ENCODE measurements at regions not wholly inside any gene's neighbourhood (a gene's known extent, or its start where the extent isn't known, plus 50 kb on each side); places are given as distances from the start of the nearest gene placed in this dataset.

DNA sequence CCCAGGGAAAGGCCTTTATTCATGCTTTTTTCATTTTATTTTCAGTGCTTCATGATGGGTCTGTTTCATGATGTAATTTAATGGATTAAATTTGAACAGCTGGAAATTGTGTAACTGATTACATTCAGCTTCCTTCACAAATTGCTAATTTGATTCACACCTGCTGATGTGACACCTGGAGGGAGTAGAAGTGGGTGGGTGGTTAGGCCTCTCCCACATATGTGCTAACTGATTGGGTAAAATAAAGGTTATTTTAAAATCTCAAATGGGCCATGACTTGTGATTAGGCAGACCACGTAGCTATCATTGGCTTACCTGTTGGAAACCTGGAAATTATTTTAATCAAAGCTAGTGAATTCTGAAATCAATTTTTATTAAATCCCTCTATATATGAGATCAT lies 142.1 kb downstream of the GXYLT1 start (continued):
- TF ChIP-seq HMGA2 (CRISPR knock-in tag; IDR thresholded peaks at IDR 0.05) (no peak), FOXP1 (CRISPR knock-in tag; IDR thresholded peaks at IDR 0.05; ENCODE audit: borderline replicate concordance) (no peak), TEAD1 (CRISPR knock-in tag; IDR thresholded peaks at IDR 0.05) (no peak)
- TF ChIP-seq, protein P1, sequence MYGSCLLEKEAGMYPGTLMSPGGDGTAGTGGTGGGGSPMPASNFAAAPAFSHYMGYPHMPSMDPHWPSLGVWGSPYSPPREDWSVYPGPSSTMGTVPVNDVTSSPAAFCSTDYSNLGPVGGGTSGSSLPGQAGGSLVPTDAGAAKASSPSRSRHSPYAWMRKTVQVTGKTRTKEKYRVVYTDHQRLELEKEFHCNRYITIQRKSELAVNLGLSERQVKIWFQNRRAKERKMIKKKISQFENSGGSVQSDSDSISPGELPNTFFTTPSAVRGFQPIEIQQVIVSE (CRISPR knock-in tag; IDR thresholded peaks at IDR 0.05; ENCODE audit: borderline replicate concordance): no peak

DNA sequence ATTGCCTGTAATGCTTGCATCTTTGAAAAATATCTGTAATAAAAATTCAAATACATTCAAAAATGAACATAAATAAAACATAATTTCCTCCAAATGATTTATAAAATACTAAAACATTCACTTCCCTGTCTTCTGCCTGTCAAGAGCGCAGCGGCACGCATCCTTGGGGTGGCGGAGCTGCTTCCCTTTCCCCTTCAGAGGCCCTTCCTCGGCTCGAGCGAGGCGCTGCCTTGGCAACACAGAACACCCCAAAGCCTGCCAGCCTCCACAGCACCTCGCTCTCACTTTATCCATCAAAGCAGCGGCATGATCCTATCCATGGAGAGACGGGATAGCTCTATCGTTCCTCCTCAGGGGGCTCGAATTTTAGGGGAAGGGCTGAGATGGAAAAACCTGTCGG lies 146.2 kb downstream of the GXYLT1 start:
- ChIA-PET CTCF (no interaction called here), POLR2A (no interaction called here)
- no peak for TF ChIP-seq SOX15 (CRISPR knock-in tag; IDR thresholded peaks at IDR 0.05)
- no peak for TF ChIP-seq TEAD1 (CRISPR knock-in tag; IDR thresholded peaks at IDR 0.05)
- TF ChIP-seq ZNF219 (CRISPR knock-in tag; IDR thresholded peaks at IDR 0.05; ENCODE audit: borderline replicate concordance): no peak
- no peak for TF ChIP-seq ZNF416 (CRISPR knock-in tag; IDR thresholded peaks at IDR 0.05)

DNA sequence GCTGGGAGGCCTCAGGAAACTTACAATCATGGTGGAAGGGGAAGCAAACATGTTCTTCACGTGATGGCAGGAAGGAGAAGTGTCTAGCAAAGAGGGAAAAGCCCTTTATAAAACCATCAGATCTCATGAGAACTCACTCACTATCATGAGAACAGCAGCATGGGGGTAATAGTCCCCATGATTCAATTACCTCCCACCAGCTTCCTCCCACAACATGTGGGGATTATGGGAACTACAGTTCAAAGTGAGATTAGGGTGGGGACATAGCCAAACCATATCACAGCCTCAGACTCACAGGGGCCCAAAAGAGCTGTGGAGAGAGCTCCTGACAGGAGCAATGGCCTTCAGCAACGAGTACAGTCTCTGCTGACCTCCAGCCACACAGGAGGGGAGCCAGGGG lies 151.4 kb downstream of the GXYLT1 start:
- H3K4me3 Mint-ChIP-seq: no peak overlapping the region
- peaks cover 13% of the 10 kb centered on the region for H3K9me3 Mint-ChIP-seq
- no peak for TF ChIP-seq ZBTB21 (CRISPR knock-in tag; IDR thresholded peaks at IDR 0.05; ENCODE audit: borderline replicate concordance)
- TF ChIP-seq, protein P1 (CRISPR knock-in tag; IDR thresholded peaks at IDR 0.05; ENCODE audit: borderline replicate concordance): no peak
- TF ChIP-seq FOXP1 (CRISPR knock-in tag; IDR thresholded peaks at IDR 0.05; ENCODE audit: borderline replicate concordance): no peak
- no peak for TF ChIP-seq TEAD1 (CRISPR knock-in tag; IDR thresholded peaks at IDR 0.05)
- TF ChIP-seq TCF7 (CRISPR knock-in tag; IDR thresholded peaks at IDR 0.05; ENCODE audit: low read depth): no peak
- TF ChIP-seq, protein P2, sequence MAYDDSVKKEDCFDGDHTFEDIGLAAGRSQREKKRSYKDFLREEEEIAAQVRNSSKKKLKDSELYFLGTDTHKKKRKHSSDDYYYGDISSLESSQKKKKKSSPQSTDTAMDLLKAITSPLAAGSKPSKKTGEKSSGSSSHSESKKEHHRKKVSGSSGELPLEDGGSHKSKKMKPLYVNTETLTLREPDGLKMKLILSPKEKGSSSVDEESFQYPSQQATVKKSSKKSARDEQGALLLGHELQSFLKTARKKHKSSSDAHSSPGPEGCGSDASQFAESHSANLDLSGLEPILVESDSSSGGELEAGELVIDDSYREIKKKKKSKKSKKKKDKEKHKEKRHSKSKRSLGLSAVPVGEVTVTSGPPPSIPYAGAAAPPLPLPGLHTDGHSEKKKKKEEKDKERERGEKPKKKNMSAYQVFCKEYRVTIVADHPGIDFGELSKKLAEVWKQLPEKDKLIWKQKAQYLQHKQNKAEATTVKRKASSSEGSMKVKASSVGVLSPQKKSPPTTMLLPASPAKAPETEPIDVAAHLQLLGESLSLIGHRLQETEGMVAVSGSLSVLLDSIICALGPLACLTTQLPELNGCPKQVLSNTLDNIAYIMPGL (CRISPR knock-in tag; IDR thresholded peaks at IDR 0.05): no peak
- TF ChIP-seq, protein P3, sequence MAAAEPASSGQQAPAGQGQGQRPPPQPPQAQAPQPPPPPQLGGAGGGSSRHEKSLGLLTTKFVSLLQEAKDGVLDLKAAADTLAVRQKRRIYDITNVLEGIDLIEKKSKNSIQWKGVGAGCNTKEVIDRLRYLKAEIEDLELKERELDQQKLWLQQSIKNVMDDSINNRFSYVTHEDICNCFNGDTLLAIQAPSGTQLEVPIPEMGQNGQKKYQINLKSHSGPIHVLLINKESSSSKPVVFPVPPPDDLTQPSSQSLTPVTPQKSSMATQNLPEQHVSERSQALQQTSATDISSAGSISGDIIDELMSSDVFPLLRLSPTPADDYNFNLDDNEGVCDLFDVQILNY (CRISPR knock-in tag; IDR thresholded peaks at IDR 0.05): no peak
- no peaks in the 10 kb centered on the region for H3K27me3 Mint-ChIP-seq (ENCODE audit: low read depth)
- DNase-seq (ENCODE audit: low spot score): no peak
- POLR2A ChIA-PET: no interaction called here
- H3K36me3 Mint-ChIP-seq: peaks cover 2% of the 10 kb centered on the region; the same call in 1 of the 2 replicates
- no peak overlapping the region for H3K27ac Mint-ChIP-seq
- no peaks in the 10 kb centered on the region for H3K4me1 Mint-ChIP-seq
- ATAC-seq: no peak
- CTCF ChIA-PET: no interaction called here

More for the DNA sequence above, 146.2 kb downstream of the GXYLT1 start:
- Mint-ChIP-seq H3K4me1 (no peaks in the 10 kb centered on the region), H3K9me3 (no peaks in the 10 kb centered on the region), H3K4me3 (no peak overlapping the region), H3K27me3 (ENCODE audit: low read depth) (no peaks in the 10 kb centered on the region), H3K36me3 (no peaks in the 10 kb centered on the region), H3K27ac (no peak overlapping the region)
- ATAC-seq (no peak), DNase-seq (ENCODE audit: low spot score) (no peak)

DNA sequence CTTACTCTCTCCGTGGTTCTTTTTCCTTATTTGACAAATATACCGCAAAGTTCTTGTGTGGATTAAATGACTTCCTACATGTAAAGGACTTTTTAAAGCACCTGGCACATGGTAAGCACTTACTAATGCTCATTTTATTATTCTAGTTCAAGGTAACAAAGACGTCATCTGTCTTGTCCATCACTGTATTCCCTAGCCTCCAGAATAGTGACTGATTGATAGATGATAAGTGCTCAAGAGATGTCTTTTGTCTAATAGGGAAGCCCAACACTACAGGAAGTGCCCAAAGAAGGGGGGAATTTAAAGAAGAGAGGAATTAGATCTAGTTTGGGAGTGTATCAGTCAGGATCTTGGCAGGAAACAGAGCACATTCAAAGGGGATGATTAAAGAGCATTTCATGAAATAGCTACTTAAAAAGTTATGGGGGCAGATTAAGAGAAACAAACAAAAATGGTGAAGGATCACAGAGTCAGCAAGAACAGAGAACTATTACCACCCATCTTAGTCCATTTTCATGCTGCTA lies 151.9 kb downstream of the GXYLT1 start:
- DNase-seq (ENCODE audit: low spot score) (no peak), ATAC-seq (no peak)
- no peak for TF ChIP-seq IRF2 (CRISPR knock-in tag; IDR thresholded peaks at IDR 0.05; ENCODE audit: borderline replicate concordance, low read depth)
- TF ChIP-seq, protein P4, sequence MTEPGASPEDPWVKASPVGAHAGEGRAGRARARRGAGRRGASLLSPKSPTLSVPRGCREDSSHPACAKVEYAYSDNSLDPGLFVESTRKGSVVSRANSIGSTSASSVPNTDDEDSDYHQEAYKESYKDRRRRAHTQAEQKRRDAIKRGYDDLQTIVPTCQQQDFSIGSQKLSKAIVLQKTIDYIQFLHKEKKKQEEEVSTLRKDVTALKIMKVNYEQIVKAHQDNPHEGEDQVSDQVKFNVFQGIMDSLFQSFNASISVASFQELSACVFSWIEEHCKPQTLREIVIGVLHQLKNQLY (CRISPR knock-in tag; IDR thresholded peaks at IDR 0.05): no peak
- TF ChIP-seq, protein P5, sequence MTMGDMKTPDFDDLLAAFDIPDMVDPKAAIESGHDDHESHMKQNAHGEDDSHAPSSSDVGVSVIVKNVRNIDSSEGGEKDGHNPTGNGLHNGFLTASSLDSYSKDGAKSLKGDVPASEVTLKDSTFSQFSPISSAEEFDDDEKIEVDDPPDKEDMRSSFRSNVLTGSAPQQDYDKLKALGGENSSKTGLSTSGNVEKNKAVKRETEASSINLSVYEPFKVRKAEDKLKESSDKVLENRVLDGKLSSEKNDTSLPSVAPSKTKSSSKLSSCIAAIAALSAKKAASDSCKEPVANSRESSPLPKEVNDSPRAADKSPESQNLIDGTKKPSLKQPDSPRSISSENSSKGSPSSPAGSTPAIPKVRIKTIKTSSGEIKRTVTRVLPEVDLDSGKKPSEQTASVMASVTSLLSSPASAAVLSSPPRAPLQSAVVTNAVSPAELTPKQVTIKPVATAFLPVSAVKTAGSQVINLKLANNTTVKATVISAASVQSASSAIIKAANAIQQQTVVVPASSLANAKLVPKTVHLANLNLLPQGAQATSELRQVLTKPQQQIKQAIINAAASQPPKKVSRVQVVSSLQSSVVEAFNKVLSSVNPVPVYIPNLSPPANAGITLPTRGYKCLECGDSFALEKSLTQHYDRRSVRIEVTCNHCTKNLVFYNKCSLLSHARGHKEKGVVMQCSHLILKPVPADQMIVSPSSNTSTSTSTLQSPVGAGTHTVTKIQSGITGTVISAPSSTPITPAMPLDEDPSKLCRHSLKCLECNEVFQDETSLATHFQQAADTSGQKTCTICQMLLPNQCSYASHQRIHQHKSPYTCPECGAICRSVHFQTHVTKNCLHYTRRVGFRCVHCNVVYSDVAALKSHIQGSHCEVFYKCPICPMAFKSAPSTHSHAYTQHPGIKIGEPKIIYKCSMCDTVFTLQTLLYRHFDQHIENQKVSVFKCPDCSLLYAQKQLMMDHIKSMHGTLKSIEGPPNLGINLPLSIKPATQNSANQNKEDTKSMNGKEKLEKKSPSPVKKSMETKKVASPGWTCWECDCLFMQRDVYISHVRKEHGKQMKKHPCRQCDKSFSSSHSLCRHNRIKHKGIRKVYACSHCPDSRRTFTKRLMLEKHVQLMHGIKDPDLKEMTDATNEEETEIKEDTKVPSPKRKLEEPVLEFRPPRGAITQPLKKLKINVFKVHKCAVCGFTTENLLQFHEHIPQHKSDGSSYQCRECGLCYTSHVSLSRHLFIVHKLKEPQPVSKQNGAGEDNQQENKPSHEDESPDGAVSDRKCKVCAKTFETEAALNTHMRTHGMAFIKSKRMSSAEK (CRISPR knock-in tag; IDR thresholded peaks at IDR 0.05; ENCODE audit: borderline replicate concordance): no peak
- ChIA-PET POLR2A (no interaction called here), CTCF (interaction anchor here (1.1 kb wide), 1 partner anchor 9 kb away, joined by 4 read pairs; no protein-coding TSS in a partner anchor)
- Mint-ChIP-seq H3K27me3 (ENCODE audit: low read depth) (no peaks in the 10 kb centered on the region), H3K27ac (no peak overlapping the region), H3K9me3 (peaks cover 15% of the 10 kb centered on the region), H3K4me3 (no peak overlapping the region), H3K36me3 (peaks cover 2% of the 10 kb centered on the region; the same call in 1 of the 2 replicates), H3K4me1 (no peaks in the 10 kb centered on the region)

Data from WTC11 (cell line).